Activated CD4-positive, alpha-beta T cell treated with anti-CD3 and anti-CD28 coated beads, Interleukin-2, amount 50 U/mL, for 4 hours (primary cell): ENCODE measurements at regions not wholly inside any gene's neighbourhood (a gene's known extent, or its start where the extent isn't known, plus 50 kb on each side); places are given as distances from the start of the nearest gene placed in this dataset.

Experiments used
- DNase-seq, 2 experiments: peaks; one replicate each; pipeline ENCODE4 v3.0.0-alpha.2; 2020

DNA sequence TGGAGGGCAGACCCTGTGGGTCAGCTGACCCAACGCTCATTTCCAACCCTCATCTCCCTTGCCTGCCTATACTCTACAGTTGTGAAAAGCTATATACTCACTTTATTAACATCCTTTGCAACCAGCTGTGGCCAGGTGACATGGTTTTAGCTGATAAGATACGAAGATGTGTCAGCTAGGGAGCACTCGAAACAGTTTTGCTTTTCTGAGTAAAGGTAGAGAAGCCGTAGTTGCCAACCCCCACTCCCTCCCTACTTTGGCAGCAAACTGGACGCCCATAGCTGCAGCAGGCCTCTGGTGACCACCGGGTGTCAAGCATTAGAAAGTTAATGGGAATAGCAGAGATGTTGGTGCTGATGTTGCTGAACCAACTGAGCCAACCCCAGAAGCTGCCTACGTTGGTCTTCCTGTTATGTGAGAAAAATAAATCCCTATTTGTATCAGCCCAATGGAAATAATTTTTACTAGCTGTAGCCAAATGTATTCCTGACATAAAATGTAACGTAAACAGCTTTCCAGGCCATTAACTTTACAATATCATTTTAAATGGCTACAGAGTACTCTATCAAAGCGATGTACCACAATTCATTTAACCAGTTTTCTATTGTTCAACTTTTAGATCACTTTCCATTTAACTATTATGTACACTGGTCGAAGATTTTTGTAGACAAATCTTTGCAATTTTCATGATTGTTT, 98.5 kb upstream of the TMCC3 start:
- DNase-seq: no peak

GRCh38 chr12:94745562-94745961, 95.2 kb upstream of the TMCC3 start:
- no peak for DNase-seq

GRCh38 chr12:94743174-94743573, 92.8 kb upstream of the TMCC3 start:
- no peak for DNase-seq

DNA sequence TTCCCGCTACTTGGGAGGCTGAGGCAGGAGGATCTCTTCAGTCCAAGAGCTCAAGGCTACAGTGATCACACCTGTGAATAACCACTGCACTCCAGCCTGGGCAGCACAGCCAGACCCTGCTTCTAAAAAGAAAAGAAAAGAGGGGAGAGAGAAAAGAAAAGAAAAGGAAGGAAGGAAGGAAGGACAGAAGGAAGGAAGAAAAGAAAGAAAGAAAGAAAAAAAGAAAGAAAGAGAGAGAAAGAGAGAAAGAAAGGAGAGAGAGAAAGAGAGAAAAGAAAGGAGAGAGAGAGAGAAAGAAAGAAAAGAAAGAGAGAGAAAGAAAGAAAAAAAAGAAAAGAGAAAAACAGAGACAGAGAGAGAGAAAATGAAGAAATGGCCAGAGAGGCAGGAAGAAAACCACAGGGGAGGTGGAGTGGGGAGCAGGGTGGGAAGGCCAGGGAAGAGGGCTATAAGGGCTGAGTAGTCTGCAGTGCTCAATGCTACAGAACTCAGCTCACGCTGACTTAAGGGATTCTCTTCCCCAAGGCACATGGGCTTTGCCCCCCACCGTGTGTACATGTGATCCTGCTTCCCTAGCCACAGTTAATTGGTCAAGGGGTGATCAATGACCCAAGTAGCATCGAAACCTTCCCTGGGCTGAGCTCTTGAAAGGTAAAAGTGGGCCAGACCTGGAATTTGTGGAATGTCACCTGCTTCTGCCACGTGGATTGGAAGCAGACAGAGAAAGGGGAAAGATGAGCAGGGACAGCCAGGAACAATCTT, 90.4 kb upstream of the TMCC3 start:
- DNase-seq: no peak

DNA sequence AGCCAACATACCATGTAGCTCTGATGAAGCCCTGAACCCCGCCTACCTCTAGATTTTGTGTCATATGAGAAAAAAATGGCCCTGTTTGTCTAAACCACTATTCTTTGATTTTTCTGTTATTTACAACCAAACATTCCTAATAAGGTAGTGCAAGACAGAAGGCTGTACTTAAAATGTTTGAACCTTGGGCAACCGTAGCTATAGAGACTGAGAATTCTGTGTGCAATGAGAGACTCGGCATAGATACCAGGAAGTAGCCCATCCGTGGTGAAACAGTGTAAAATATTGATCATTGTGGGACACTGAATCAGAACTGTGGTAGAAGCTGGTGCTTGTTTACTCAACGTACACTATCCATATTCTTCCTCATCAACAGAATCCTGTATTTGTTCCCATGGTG, 86.5 kb upstream of the TMCC3 start:
- DNase-seq: no peak

DNA sequence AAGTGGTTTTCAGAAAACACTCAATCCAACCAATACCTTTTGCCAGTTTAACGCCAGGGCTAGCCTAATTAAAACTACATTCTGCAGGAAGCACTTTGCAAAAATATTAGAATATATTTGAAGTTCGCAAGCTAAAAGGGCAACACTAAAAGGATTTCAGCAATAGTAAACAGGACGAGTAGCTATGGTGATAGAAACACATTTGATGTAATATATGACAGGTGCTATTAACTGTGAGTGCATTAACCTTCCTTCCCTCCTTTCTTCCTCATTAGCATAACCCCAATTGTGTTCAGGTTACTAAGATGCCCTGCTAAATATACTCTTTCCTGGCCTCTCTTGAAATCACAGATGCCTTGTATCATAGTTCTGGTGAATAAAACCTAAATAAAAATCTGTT, 85.6 kb upstream of the TMCC3 start:
- DNase-seq: no peak

DNA sequence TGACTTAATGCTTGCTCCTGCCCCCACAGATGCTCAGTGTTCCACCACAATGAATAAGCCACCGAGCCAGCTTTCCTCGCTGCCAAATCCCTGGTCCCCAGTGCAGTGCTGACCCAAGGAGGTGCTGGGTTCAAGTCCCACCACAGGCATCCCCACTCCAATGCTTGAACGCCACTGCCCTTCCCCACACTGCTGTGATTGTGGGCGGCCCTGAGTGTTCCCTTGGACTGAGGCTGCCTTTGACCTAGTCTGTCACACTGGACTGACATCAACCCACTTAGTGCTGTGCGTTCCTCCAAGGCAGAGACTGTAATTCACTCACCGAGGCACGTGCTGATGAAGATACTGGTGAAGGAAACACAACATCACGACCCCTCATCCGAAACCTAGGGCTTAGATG, 83.4 kb upstream of the TMCC3 start:
- no peak for DNase-seq

- DNase-seq: no peak
Measured at GRCh38 chr12:94732367-94732990, 82.1 kb upstream of the TMCC3 start.

DNA sequence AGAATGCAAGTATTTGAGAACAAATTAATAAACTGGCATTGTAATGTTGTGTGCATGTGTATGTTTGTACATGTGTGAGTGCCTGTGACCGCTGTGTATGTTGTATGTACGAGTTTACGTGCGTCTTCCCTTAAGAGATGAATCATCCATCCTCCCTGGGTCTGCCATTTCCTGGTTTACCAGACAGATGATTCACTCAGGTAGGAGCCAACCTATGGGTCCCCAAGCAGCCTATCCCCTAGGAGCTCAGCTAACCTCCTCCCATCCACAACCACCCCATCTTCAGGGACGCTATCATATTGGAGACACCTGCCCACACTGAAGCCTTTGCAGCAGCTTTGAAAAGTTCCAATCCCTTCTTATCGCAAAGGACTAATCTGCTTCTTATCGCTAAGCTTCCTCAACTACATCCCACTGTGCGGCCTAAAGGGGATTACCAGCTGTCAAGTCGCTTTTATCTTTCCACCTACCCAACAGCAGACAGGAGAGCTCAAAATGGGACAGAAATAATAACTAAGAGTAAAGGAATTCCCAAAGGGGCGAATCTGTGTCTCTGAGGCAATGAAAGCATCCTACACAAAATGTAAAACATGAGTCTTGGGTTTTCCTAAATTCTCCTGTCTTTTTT, 81.5 kb upstream of the TMCC3 start:
- DNase-seq: no peak

- DNase-seq: no peak
Measured at GRCh38 chr12:94730847-94731246, 80.5 kb upstream of the TMCC3 start.

DNA sequence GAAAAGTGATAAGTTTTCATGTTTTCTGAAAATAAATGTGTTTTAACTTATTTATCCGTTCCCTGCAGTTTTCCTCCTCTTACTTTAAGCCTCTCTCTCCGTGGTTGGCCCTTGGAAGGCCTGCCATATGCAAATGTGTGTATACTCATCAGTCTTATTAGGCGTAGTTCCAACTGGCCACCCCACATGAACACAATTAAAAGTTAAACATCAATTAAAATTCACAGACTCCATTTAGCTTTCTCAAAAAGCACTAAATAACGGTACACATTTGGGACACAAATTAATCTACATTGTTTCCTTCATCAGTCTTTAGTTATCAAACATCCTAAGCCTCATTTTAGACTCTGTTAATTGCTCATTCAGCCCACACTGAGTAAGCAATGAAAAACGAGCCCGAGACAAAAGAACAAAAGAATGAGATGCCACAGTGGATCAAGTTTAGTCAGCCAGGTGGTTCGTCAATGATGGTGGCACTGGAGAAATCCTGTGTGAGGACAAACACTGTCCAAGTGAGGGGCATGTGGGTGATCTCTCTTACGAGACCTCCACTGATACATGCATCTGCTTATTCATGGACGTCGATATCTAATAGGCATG, 76.0 kb upstream of the TMCC3 start:
- no peak for DNase-seq

DNA sequence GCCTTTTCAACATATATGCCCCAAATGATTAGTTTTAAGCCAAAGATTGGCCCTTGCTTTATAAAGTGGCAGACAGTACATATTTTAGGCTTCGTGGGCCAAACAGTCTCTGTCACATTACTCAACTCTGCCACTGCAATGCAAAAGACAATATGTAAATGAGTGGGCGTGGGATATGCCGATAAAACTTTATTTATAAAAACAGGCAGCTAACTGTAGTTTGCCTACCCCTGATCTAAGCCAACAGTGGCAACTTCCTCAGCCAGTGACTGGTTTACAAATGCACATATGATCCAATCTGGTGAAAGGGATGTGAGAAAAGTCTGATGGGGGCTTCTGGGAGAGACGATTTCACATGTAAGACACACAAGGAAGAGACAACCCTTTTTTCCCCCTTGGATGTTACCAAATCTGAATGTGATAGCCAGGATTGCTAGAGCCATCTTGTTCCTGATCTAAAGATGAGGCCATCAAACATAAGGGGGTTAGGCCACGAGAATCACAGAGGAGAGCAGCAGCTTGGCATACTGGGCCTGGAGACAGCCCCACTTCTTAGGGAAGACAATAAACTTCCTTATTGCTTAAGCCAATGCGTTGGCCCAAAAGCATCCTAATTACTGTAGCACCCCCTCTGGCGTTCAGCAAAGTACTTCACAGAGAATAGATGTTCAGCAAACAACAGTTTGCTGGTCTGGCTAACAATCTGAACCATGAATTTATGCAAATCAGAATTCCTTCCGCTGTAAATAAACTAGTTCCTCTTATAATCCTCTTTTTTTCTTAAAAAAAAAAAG, 75.2 kb upstream of the TMCC3 start:
- no peak for DNase-seq

DNA sequence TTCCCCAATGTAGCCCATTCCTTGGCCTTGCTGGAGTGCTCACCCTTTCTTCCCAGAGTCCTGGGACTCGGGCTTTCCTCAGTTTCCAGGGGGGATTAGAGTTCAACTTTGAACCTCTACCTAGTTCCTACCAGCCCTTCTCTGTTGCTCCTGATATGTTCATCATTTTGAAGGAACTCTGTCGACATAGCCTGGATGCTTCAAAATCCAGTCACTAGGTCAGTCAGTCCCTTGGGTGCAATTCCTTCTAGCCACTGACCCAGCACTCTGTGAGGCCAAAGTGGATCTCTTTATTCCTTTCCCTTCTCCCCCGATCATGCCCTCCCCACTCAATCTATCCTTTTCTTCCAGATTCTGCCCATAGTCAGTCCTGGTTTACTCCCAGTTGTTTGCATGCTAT, 72.3 kb upstream of the TMCC3 start:
- DNase-seq: no peak

- no peak for DNase-seq
Measured at GRCh38 chr12:94721173-94721572, 70.8 kb upstream of the TMCC3 start.

GRCh38 chr12:94718114-94718513, 67.8 kb upstream of the TMCC3 start:
- DNase-seq: no peak

GRCh38 chr12:94717656-94718055, 67.3 kb upstream of the TMCC3 start:
- no peak for DNase-seq

GRCh38 chr12:94717108-94717507, 66.8 kb upstream of the TMCC3 start:
- DNase-seq: no peak

DNA sequence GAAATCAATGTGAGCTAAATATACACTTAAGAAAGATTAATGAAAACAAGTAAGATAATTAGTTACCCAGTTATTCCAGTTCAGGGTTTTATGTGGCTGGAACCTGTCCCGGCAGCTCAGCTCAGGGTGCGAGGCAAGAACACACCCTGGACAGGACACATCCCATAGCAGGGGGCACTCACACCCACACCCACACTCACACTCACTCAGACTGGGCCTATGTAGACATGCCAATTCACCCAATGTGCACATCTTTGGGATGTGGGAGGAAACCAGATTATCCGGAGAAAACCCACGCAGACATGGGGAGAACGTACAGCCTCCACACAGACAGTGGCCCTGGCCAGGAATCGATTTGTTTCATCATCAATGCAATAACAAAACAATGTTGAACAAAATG, 66.0 kb upstream of the TMCC3 start:
- DNase-seq: no peak

GRCh38 chr12:94714378-94715114, 64.2 kb upstream of the TMCC3 start:
- no peak for DNase-seq

DNA sequence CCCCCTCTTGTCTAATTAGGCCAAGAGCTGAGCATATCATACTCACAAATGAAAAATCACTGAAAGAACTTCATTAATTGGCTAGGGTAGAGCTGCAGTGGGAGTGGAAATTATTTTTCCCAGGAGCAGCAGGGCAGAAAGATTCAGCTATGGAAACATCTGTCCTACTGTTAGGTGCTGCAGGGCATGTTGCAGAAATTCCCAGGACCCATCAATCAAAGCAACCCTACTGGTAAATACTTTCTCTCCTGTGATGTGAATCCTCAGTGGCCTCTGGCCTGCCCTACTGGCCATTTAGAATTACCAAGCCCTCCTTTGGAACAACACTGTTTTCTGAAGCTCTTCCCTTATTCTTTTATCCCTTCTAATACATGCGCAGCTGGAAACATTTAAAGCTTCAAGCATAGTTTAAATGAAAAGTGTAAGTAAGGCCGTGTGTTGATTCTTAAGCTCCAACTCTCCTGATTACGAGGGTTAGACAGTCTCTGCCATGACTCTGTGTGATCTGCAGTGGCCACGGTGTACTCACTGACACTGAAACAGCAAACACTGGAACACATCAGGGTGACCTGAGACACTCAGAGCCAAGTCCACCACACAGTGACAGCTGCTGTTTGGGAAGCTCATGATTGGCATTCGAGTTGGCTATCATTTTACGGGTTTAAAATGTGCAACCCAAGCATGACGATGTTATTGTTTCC, 62.6 kb upstream of the TMCC3 start:
- no peak for DNase-seq

- DNase-seq: peak; percentile 2 to 3
Measured at GRCh38 chr12:94710933-94711332, 60.6 kb upstream of the TMCC3 start.
